ENCODE measurements at regions not wholly inside any gene's neighbourhood (a gene's known extent, or its start where the extent isn't known, plus 50 kb on each side); places are given as distances from the start of the nearest gene placed in this dataset.

DNA sequence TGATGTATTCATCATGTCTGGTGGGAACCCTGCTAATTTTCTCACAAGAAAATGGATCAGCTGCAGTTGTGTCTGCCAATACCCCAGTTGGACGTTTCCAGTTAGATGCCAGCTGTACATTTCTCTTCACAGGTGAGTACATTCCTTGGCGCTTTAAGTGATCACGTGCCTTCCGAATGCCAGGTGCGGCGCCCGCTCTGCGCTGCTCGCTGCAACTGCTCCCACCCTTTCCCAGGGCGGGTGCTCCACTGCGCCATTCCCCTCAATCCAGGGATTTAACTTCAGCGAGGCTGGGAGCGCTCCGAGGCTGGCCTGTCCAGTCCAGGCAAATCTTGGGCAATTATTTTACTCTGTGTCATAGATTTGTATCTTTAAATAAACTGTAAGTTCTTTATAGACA, 225.0 kb upstream of the RAB6C start:
- TF ChIP-seq CTCF (conservative IDR thresholded peaks at IDR 0.05), result no peak
- TF ChIP-seq EZH2 (IDR thresholded peaks at IDR 0.05; ENCODE audit: low read depth), result no peak
